Right cardiac atrium (tissue), 5 donors: ENCODE measurements at regions not wholly inside any gene's neighbourhood (a gene's known extent, or its start where the extent isn't known, plus 50 kb on each side); places are given as distances from the start of the nearest gene placed in this dataset.

ENCODE experiments used
- ATAC-seq, 2 donors: fragments of 200-7000 bp; cut with Tn5 transposase; one replicate each; pipeline versions ENCODE4 v1.8.0 to v1.9.1; 2020; ENCODE audit warnings: moderate library complexity in 2 of 2, mild to moderate bottlenecking in 1 of 2
- DNase-seq, 3 donors: peaks; one replicate each; pipeline ENCODE4 v3.0.0-alpha.2; 2020
- H3K27ac ChIP-seq: one replicate; pipeline ENCODE4 v1.5.1; 2013; ENCODE audit warnings: mild to moderate bottlenecking, low read length, control low read depth, moderate library complexity
- H3K27me3 ChIP-seq: one replicate; pipeline ENCODE4 v1.6.1; 2013; ENCODE audit not compliant: control insufficient read depth, insufficient read depth
- H3K4me1 ChIP-seq: one replicate; pipeline ENCODE4 v1.6.1; 2013; ENCODE audit warnings: low read length; ENCODE audit not compliant: control insufficient read depth, insufficient read depth
- H3K4me3 ChIP-seq: one replicate; pipeline ENCODE4 v1.5.1; 2013; ENCODE audit warnings: low read length, control low read depth
- H3K9me3 ChIP-seq: one replicate; pipeline ENCODE4 v1.6.1; 2013; ENCODE audit warnings: low read length; ENCODE audit not compliant: control insufficient read depth
- WGBS: extraction: QIAGEN DNeasy Blood & Tissue Kit; methylation state at CpG from one replicate; pipeline ENCODE4 v1.1.7; 2013; 5-methylcytosine and 5-hydroxymethylcytosine counted together
- intact Hi-C, 4 donors: fragments of 100-400 bp; cut with DNase I; formaldehyde crosslinking; loops; one replicate each; pipeline versions ENCODE4 v1.11.0 to v1.14.0; 2022 to 2023
- donor health status: healthy with polysubstance abuse.
- donor health status: DM: no; HTN: yes; CAD: no.
- donor health status: DM: no; HTN: no; CAD: no.
- donor health status: DM: no; HTN: yes; CAD: no; lungs with severe emphysema.
- donor health status: DM: yes; HTN: yes; CAD: no.

GRCh38 chr5:52409835-52410234, 377.9 kb upstream of the ITGA1 start:
- no peaks in the 10 kb centered on the region for H3K27me3 ChIP-seq
- H3K27ac ChIP-seq = no peak overlapping the region
- H3K4me1 ChIP-seq = no peaks in the 10 kb centered on the region
- no peak overlapping the region for H3K4me3 ChIP-seq
- intact Hi-C loops = no loop called here
- no peaks in the 10 kb centered on the region for H3K9me3 ChIP-seq
- ATAC-seq (no peak), DNase-seq (no peak)
- 93% methylated on average over 8 of the region's 8 CpGs for WGBS

GRCh38 chr5:52419357-52419756, 368.4 kb upstream of the ITGA1 start:
- Histone ChIP-seq H3K27ac (no peak overlapping the region), H3K27me3 (no peaks in the 10 kb centered on the region), H3K4me1 (no peaks in the 10 kb centered on the region), H3K4me3 (no peak overlapping the region), H3K9me3 (no peaks in the 10 kb centered on the region)
- WGBS = 60% methylated on average over 1 of the region's 1 CpG
- DNase-seq = no peak
- ATAC-seq = no peak
- intact Hi-C loops = no loop called here

GRCh38 chr5:52427615-52428014, 360.1 kb upstream of the ITGA1 start:
- WGBS = 96% methylated on average over 4 of the region's 4 CpGs
- DNase-seq (no peak), ATAC-seq (no peak)
- Histone ChIP-seq H3K4me3 (no peak overlapping the region), H3K9me3 (no peaks in the 10 kb centered on the region), H3K27me3 (no peaks in the 10 kb centered on the region), H3K4me1 (no peaks in the 10 kb centered on the region), H3K27ac (no peak overlapping the region)
- intact Hi-C loops = no loop called here

- H3K27me3 ChIP-seq = no peaks in the 10 kb centered on the region
- no peaks in the 10 kb centered on the region for H3K9me3 ChIP-seq
- intact Hi-C loops = no loop called here
- H3K27ac ChIP-seq = no peak overlapping the region
- DNase-seq (no peak), ATAC-seq (no peak)
- no peak overlapping the region for H3K4me3 ChIP-seq
- no peaks in the 10 kb centered on the region for H3K4me1 ChIP-seq
- WGBS = 86% methylated on average over 3 of the region's 3 CpGs
Measured at GRCh38 chr5:52428977-52429489, 358.7 kb upstream of the ITGA1 start.

- 88% methylated on average over 1 of the region's 1 CpG for WGBS
- intact Hi-C loops = no loop called here
Measured at GRCh38 chr5:52441768-52442167, 345.9 kb upstream of the ITGA1 start.

GRCh38 chr5:52443187-52443586, 344.5 kb upstream of the ITGA1 start:
- Histone ChIP-seq H3K4me1 (no peaks in the 10 kb centered on the region), H3K27me3 (no peaks in the 10 kb centered on the region), H3K27ac (no peak overlapping the region), H3K9me3 (no peaks in the 10 kb centered on the region), H3K4me3 (no peak overlapping the region)
- DNase-seq (no peak), ATAC-seq (no peak)
- WGBS = 89% methylated on average over 3 of the region's 3 CpGs
- intact Hi-C loops = no loop called here

More at GRCh38 chr5:52441768-52442167, 345.9 kb upstream of the ITGA1 start:
- ATAC-seq = no peak
- no peaks in the 10 kb centered on the region for H3K9me3 ChIP-seq
- no peaks in the 10 kb centered on the region for H3K4me1 ChIP-seq
- no peaks in the 10 kb centered on the region for H3K27me3 ChIP-seq
- DNase-seq = no peak
- H3K4me3 ChIP-seq = no peak overlapping the region
- no peak overlapping the region for H3K27ac ChIP-seq

- H3K4me1 ChIP-seq = no peaks in the 10 kb centered on the region
- DNase-seq (no peak), ATAC-seq (no peak)
- H3K4me3 ChIP-seq = no peak overlapping the region
- H3K27me3 ChIP-seq = no peaks in the 10 kb centered on the region
- WGBS = 60% methylated on average over 2 of the region's 2 CpGs
- intact Hi-C loops = no loop called here
- no peaks in the 10 kb centered on the region for H3K9me3 ChIP-seq
- no peak overlapping the region for H3K27ac ChIP-seq
Measured at GRCh38 chr5:52448111-52448510, 339.6 kb upstream of the ITGA1 start.

GRCh38 chr5:52449516-52449915, 338.2 kb upstream of the ITGA1 start:
- DNase-seq = no peak
- Histone ChIP-seq H3K27me3 (no peaks in the 10 kb centered on the region), H3K4me1 (no peaks in the 10 kb centered on the region), H3K27ac (no peak overlapping the region), H3K4me3 (no peak overlapping the region), H3K9me3 (no peaks in the 10 kb centered on the region)
- ATAC-seq = no peak
- WGBS = 31% methylated on average over 3 of the region's 3 CpGs
- intact Hi-C loops = no loop called here

- Histone ChIP-seq H3K27me3 (no peaks in the 10 kb centered on the region), H3K4me1 (no peaks in the 10 kb centered on the region), H3K9me3 (no peaks in the 10 kb centered on the region), H3K27ac (no peak overlapping the region), H3K4me3 (no peak overlapping the region)
- ATAC-seq (no peak), DNase-seq (no peak)
- intact Hi-C loops = no loop called here
- 94% methylated on average over 1 of the region's 1 CpG for WGBS
Measured at GRCh38 chr5:52452098-52452497, 335.6 kb upstream of the ITGA1 start.

- no peaks in the 10 kb centered on the region for H3K9me3 ChIP-seq
- H3K4me1 ChIP-seq = no peaks in the 10 kb centered on the region
- 88% methylated on average over 2 of the region's 2 CpGs for WGBS
- ATAC-seq = no peak
- no peaks in the 10 kb centered on the region for H3K27me3 ChIP-seq
- no peak for DNase-seq
- intact Hi-C loops = no loop called here
- H3K4me3 ChIP-seq = no peak overlapping the region
- H3K27ac ChIP-seq = no peak overlapping the region
Measured at GRCh38 chr5:52453176-52453575, 334.5 kb upstream of the ITGA1 start.

- DNase-seq = no peak
- Histone ChIP-seq H3K4me1 (no peaks in the 10 kb centered on the region), H3K27ac (no peak overlapping the region), H3K27me3 (no peaks in the 10 kb centered on the region), H3K9me3 (no peaks in the 10 kb centered on the region), H3K4me3 (no peak overlapping the region)
- 91% methylated on average over 2 of the region's 2 CpGs for WGBS
- intact Hi-C loops = no loop called here
- ATAC-seq = no peak
Measured at GRCh38 chr5:52455920-52456319, 331.8 kb upstream of the ITGA1 start.

- DNase-seq (no peak), ATAC-seq (no peak)
- H3K27ac ChIP-seq = no peak overlapping the region
- intact Hi-C loops = no loop called here
- H3K4me1 ChIP-seq = no peaks in the 10 kb centered on the region
- H3K9me3 ChIP-seq = no peaks in the 10 kb centered on the region
- no peak overlapping the region for H3K4me3 ChIP-seq
- 16% methylated on average over 2 of the region's 2 CpGs for WGBS
- H3K27me3 ChIP-seq = no peaks in the 10 kb centered on the region
Measured at GRCh38 chr5:52457810-52458209, 329.9 kb upstream of the ITGA1 start.
